ENCODE measurements at regions not wholly inside any gene's neighbourhood (a gene's known extent, or its start where the extent isn't known, plus 50 kb on each side); places are given as distances from the start of the nearest gene placed in this dataset.

GRCh38 chr9:134536931-134537330, 104.7 kb upstream of the COL5A1 start:
- Mint-ChIP-seq H3K4me1 (ENCODE audit: low read depth) (no peaks in the 10 kb centered on the region), H3K9me3 (ENCODE audit: insufficient read depth) (no peaks in the 10 kb centered on the region), H3K4me3 (no peak overlapping the region), H3K27me3 (ENCODE audit: low read depth) (no peaks in the 10 kb centered on the region), H3K27ac (no peak overlapping the region), H3K36me3 (ENCODE audit: low read depth) (no peaks in the 10 kb centered on the region)
- ChIA-PET POLR2A (no interaction called here), CTCF (no interaction called here)
- ATAC-seq, result no peak
- DNase-seq, result no peak

DNA sequence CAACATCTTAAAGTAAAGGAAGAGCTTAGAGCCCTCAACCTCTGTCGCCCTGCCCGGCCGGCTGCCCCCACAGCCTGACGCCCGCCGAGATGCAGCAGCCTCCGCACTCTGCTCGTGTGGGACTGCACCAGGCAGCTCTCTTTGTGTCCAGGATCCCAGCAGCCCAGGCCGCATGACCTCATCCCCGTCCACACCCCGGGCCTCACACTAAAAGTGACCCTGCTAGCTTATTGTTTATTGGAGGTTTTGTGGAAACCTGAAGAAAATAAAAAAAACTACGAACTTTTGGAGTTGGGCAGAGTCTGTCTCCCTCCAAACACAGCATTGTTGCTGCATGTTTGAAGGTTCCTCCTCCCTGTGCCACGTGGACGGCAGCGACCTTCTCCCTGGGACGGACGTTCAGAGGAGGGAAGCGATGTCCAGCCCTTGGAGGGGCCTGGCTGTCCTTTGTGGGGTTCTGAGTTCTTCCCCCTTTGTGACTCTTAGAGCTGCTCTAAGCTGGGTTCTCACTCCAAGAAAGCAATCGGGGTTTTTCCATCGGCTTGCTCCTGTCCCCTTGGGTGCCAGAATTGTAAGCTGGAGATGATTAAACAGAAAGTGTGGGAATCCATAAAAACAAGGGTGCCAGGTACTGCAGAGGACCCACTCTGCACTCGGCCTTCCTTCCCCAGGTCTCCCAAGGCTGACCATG, 103.5 kb upstream of the COL5A1 start:
- ChIA-PET POLR2A (no interaction called here), CTCF (no interaction called here)
- no peak overlapping the region for H3K27ac Mint-ChIP-seq

DNA sequence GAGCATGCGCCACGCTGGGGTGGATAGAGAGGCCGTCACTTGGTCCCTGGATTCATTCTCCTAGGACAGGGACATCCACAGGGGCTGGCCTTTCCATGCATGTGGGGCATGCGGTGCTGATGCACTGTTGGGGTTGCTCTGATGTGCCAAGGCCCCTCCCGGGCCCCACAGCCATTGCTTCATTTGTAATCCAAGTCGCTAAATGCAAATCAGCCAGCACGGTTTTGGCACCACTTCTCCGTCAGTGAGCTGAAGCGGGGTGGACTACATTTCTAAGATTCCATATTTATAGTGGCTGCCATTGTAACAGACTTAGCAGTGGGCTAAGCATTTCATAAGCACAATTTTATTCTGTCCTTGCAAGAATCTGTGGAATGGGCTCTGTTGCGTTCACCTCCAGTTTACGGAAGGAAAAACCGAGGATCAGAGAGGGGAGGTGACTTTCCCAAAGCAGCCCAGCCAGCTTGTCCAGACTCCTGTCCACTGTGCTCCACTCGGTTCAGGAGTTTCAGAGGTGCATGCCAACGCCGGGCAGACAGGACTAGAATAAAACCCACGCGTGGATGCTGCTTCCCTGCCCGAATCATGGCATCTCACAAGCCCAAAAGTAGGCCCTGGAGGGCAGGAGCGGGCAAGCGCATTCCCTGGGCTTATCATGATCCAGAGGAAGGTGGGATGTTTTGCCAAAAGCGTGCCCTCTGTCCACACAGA, 102.6 kb upstream of the COL5A1 start:
- ATAC-seq, result no peak
- CTCF ChIA-PET, result no interaction called here
- H3K27ac Mint-ChIP-seq, result no peak overlapping the region
- no peak for DNase-seq
- no peaks in the 10 kb centered on the region for H3K27me3 Mint-ChIP-seq (ENCODE audit: low read depth)
- H3K4me1 Mint-ChIP-seq (ENCODE audit: low read depth), result no peaks in the 10 kb centered on the region
- no peaks in the 10 kb centered on the region for H3K36me3 Mint-ChIP-seq (ENCODE audit: low read depth)
- POLR2A ChIA-PET, result no interaction called here
- no peak overlapping the region for H3K4me3 Mint-ChIP-seq
- H3K9me3 Mint-ChIP-seq (ENCODE audit: insufficient read depth), result no peaks in the 10 kb centered on the region

More for the DNA sequence above, 103.5 kb upstream of the COL5A1 start:
- no peaks in the 10 kb centered on the region for H3K9me3 Mint-ChIP-seq (ENCODE audit: insufficient read depth)
- DNase-seq, result no peak
- no peaks in the 10 kb centered on the region for H3K36me3 Mint-ChIP-seq (ENCODE audit: low read depth)
- no peak overlapping the region for H3K4me3 Mint-ChIP-seq
- ATAC-seq, result no peak
- H3K4me1 Mint-ChIP-seq (ENCODE audit: low read depth), result no peaks in the 10 kb centered on the region
- H3K27me3 Mint-ChIP-seq (ENCODE audit: low read depth), result no peaks in the 10 kb centered on the region

DNA sequence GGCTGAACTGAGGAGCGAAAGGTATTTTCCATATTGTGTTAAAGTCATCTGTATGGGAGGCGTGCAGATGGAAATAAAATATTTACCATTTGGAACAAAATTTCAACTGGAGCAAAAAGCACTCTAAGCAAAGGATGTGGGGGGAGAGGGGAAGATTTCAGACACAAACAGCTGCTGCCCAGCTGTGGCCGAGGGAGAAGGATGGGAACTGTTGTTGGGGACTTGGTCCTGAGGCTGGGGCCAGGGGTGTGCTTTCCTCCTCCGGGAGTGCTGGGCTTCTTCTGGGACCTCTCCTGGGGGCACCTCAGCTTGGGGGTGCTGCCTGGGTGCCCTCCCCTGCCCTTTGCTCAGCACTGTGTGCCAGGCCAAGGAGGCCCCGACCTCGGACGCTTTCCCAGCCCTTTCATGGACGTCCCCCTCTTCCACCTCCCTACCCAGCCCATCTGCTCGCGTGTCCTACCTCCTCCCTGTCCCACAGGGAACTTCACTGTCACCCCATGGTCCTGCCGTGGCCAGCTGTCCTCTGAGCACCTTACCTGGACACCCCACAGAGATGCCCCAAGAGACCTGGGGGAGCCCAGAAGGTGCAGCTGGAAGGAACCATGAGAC, 101.9 kb upstream of the COL5A1 start:
- CTCF ChIA-PET, result no interaction called here
- no peaks in the 10 kb centered on the region for H3K27me3 Mint-ChIP-seq (ENCODE audit: low read depth)
- H3K4me3 Mint-ChIP-seq, result no peak overlapping the region
- POLR2A ChIA-PET, result no interaction called here
- no peak overlapping the region for H3K27ac Mint-ChIP-seq
- no peaks in the 10 kb centered on the region for H3K4me1 Mint-ChIP-seq (ENCODE audit: low read depth)
- H3K36me3 Mint-ChIP-seq (ENCODE audit: low read depth), result no peaks in the 10 kb centered on the region
- H3K9me3 Mint-ChIP-seq (ENCODE audit: insufficient read depth), result no peaks in the 10 kb centered on the region
- DNase-seq (no peak), ATAC-seq (no peak)

DNA sequence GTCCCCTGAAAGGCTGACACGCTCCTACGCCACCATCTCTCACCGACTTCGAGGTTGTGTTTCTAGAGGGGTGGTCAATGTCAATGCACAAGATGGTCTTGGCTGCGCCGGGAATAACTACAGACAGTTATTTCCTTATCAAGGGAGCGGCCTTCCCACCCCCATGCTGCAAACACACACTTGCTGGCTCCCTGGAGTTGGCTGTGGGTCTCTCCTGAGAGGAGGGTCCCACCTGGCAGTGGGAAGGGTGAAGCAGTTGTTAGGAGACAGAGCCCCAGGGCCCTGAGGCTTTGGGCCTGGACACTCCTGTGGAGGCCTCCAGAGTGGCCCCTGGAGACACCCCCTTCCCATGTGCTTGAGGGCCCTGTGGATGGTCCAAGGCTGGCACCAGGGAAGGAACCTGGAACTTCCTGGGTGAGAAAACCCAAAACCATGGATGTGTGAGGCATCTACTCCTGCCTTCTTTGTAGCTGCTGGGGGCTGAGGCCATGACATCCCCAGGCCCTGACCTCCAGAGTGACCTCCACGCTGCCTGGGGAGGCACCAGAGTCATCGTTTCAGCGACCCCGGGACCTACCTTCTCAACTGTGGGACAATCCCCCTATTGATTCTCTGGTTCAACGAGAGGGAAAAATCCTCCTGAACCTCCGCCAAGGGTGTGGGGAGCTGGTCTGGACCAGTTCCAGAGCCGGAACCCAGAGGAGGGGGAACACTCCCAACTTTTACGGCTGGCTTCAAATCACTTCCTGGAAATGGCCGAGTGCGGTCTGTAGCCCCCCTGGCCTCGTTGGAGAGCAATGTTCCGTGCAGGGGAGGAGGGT, 101.1 kb upstream of the COL5A1 start:
- no peak overlapping the region for H3K27ac Mint-ChIP-seq
- H3K4me3 Mint-ChIP-seq, result no peak overlapping the region
- ChIA-PET CTCF (no interaction called here), POLR2A (no interaction called here)
- H3K4me1 Mint-ChIP-seq (ENCODE audit: low read depth), result no peaks in the 10 kb centered on the region
- H3K36me3 Mint-ChIP-seq (ENCODE audit: low read depth), result no peaks in the 10 kb centered on the region
- no peaks in the 10 kb centered on the region for H3K27me3 Mint-ChIP-seq (ENCODE audit: low read depth)
- H3K9me3 Mint-ChIP-seq (ENCODE audit: insufficient read depth), result no peaks in the 10 kb centered on the region
- ATAC-seq (no peak), DNase-seq (no peak)

DNA sequence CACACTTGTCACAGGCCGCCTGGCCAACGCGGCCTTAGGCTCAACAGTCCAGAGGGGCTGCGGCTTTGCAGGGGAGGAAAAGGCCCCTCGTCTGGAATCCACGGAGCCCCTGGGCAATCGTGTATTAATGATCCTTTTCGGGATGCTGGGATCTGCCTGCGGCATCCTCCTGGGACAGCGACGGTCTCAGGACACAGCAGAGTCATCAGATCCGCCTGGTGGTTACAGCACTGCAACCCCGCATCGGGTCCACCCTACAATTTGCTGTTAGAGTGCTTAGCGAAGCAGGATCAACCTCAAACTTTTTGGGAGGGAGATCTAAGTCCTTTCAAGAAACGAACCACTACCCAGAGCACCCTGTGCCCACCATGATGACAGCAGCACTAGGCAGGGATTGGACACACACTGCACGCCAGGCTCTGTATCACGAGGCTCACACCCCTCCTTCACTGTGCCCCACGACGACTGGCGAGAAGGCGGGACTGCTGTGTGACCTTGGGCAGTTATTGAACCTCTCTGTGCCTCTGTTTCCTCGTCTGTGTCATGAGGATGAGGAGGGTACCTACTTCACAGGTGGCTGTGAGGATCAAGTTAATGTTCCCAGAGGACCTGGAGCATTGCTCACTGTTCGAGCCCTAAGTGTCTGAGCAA, 100.4 kb upstream of the COL5A1 start:
- Mint-ChIP-seq H3K4me1 (ENCODE audit: low read depth) (no peaks in the 10 kb centered on the region), H3K27me3 (ENCODE audit: low read depth) (no peaks in the 10 kb centered on the region), H3K27ac (no peak overlapping the region), H3K4me3 (no peak overlapping the region), H3K9me3 (ENCODE audit: insufficient read depth) (no peaks in the 10 kb centered on the region), H3K36me3 (ENCODE audit: low read depth) (no peaks in the 10 kb centered on the region)
- ChIA-PET CTCF (no interaction called here), POLR2A (no interaction called here)
- DNase-seq (no peak), ATAC-seq (no peak)

DNA sequence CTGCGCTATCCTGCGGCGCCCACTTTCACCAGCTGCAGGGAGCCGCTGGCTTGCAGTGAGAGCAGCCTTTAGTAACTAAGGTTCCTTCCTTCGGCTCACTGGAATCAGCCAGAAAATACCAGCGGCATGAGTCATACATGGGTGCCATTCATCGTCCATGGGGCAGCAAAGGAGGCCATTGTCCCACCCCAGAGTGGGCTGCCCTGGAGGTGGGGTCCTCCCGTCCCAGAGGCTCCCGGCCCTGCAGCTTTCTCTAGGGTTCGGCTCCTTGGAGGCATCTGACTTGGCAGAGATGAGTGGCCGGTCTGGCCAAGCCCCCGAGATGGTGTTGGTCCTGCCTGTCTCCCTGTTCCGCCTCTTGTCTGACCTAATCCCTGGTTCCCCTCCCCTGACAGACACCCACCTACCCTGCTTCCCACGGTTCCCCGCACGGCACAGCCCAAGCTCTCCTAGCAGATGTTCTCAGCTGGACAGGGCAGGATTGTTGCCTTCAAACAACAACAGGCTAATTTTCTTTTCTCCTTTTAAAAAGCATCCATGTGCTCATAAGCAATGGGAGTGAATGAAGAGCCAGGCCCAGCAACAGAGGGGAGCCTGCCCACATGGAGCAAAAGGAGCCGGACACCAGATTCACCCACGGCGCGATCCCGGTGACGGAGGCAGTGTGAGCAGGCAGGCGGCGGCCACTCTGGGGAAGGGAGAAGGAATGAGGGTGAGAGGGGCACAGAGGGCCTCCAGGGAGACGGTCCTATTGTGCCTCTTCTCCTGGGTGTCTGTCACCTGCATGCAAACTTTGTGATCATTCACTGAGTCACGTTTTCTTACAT, 97.0 kb upstream of the COL5A1 start:
- no peak overlapping the region for H3K27ac Mint-ChIP-seq
- H3K36me3 Mint-ChIP-seq (ENCODE audit: low read depth), result no peaks in the 10 kb centered on the region
- no peaks in the 10 kb centered on the region for H3K4me1 Mint-ChIP-seq (ENCODE audit: low read depth)
- H3K4me3 Mint-ChIP-seq, result no peak overlapping the region
- no peaks in the 10 kb centered on the region for H3K9me3 Mint-ChIP-seq (ENCODE audit: insufficient read depth)
- no peak for ATAC-seq
- CTCF ChIA-PET, result no interaction called here
- no peaks in the 10 kb centered on the region for H3K27me3 Mint-ChIP-seq (ENCODE audit: low read depth)
- POLR2A ChIA-PET, result no interaction called here
- no peak for DNase-seq

DNA sequence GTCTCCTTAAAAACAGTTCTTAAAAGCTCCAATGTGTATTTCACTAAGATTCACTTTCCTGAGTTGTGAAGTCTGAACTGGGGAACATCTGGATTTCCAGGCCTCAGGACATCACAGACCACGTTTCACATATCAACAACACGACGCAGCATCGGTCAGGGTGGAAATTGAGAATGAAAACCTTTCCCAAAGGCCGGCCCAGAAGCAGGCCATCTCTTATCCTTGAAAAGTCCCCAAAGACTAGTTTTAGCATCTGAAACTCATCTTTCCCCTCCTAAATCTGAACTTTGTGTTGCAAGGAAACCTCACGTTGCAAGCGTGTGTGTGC, 96.4 kb upstream of the COL5A1 start:
- Mint-ChIP-seq H3K27ac (no peak overlapping the region), H3K9me3 (ENCODE audit: insufficient read depth) (no peaks in the 10 kb centered on the region), H3K4me3 (no peak overlapping the region), H3K36me3 (ENCODE audit: low read depth) (no peaks in the 10 kb centered on the region), H3K27me3 (ENCODE audit: low read depth) (no peaks in the 10 kb centered on the region), H3K4me1 (ENCODE audit: low read depth) (no peaks in the 10 kb centered on the region)
- ATAC-seq (no peak), DNase-seq (no peak)
- CTCF ChIA-PET, result no interaction called here
- POLR2A ChIA-PET, result no interaction called here

- Mint-ChIP-seq H3K4me3 (no peak overlapping the region), H3K9me3 (ENCODE audit: insufficient read depth) (no peaks in the 10 kb centered on the region), H3K27ac (no peak overlapping the region), H3K36me3 (ENCODE audit: low read depth) (peaks cover 2% of the 10 kb centered on the region), H3K27me3 (ENCODE audit: low read depth) (no peaks in the 10 kb centered on the region), H3K4me1 (ENCODE audit: low read depth) (no peaks in the 10 kb centered on the region)
- ChIA-PET CTCF (no interaction called here), POLR2A (no interaction called here)
- DNase-seq, result no peak
- ATAC-seq, result no peak
Observed at GRCh38 chr9:134545543-134546245, 95.9 kb upstream of the COL5A1 start.

GRCh38 chr9:134546246-134546731, 95.3 kb upstream of the COL5A1 start:
- peaks cover 2% of the 10 kb centered on the region for H3K36me3 Mint-ChIP-seq (ENCODE audit: low read depth)
- CTCF ChIA-PET, result no interaction called here
- H3K4me3 Mint-ChIP-seq, result no peak overlapping the region
- no peaks in the 10 kb centered on the region for H3K9me3 Mint-ChIP-seq (ENCODE audit: insufficient read depth)
- POLR2A ChIA-PET, result no interaction called here
- no peaks in the 10 kb centered on the region for H3K4me1 Mint-ChIP-seq (ENCODE audit: low read depth)
- H3K27ac Mint-ChIP-seq, result no peak overlapping the region
- ATAC-seq (no peak), DNase-seq (no peak)
- no peaks in the 10 kb centered on the region for H3K27me3 Mint-ChIP-seq (ENCODE audit: low read depth)

DNA sequence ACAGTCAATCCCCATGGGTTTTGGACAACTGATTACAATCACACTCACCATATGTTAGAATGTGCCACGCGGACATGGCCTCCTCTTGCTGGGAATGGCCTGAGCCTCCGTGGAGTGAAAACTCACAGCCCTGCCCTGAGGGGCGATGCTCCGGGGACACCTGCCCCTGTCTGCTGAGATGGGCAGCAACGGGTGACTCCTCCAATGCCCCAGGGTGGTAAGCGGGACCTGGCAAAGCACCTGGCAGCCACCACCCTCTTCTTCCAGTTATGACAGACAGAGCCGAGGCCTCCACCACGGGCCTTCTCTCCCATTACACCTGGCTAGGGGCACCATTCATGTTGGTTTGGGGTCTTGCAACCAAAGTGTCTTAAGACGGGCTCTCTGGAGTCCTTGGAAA, 94.9 kb upstream of the COL5A1 start:
- Mint-ChIP-seq H3K27ac (no peak overlapping the region), H3K4me3 (no peak overlapping the region), H3K9me3 (ENCODE audit: insufficient read depth) (no peaks in the 10 kb centered on the region), H3K4me1 (ENCODE audit: low read depth) (no peaks in the 10 kb centered on the region), H3K36me3 (ENCODE audit: low read depth) (peaks cover 2% of the 10 kb centered on the region), H3K27me3 (ENCODE audit: low read depth) (peaks cover 3% of the 10 kb centered on the region)
- DNase-seq (no peak), ATAC-seq (no peak)
- ChIA-PET POLR2A (no interaction called here), CTCF (no interaction called here)

All from activated CD8-positive, alpha-beta T cell treated with anti-CD3 and anti-CD28 coated beads, Interleukin-2, amount 10 ng/mL, durations not matched to agents 7 days and 5 days (primary cell).